ENCODE measurements at regions not wholly inside any gene's neighbourhood (a gene's known extent, or its start where the extent isn't known, plus 50 kb on each side); places are given as distances from the start of the nearest gene placed in this dataset.
"Not testable (repeated sequence)": the region's sequence is repeated elsewhere in the genome, so short reads cannot be mapped to it uniquely, and the experiment has no call there.

DNA sequence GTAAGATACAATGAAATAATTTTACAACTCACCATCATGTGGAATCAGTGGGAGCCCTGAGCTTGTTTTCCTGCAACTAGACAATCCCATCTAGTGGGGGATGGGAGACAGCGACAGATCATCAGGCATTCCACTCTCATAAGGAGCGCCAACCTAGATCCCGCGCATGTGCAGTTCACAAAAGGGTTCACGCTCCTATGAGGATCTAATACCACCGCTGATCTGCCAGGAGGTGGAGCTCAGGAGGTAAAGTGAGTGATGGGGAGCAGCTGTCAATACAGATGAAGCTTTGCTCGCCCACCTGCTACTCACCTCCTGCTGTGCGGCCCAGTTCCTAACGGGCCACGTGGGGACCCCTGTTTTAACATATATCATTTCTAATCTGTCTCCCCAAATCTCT lies 165.7 kb upstream of the MXRA5 start:
- H4K20me1 ChIP-seq (replicated peaks in 1 of 2; ENCODE audit: control insufficient read depth in 1 of 2, insufficient read depth in 2 of 2, low read length in 2 of 2); H4K5ac ChIP-seq (ENCODE audit: insufficient read length, low read depth, low read length); H3K4me2 ChIP-seq (ENCODE audit: insufficient read depth in 1 of 2, low read depth in 2 of 2, low read length in 2 of 2); H2AK5ac ChIP-seq (ENCODE audit: low read depth, low read length); H2BK15ac ChIP-seq (ENCODE audit: low read length); H3K4me3 ChIP-seq (ENCODE audit: extremely low read depth in 1 of 4, insufficient read depth in 2 of 4, low read depth in 3 of 4, low read length in 4 of 4); H3K79me2 ChIP-seq (ENCODE audit: control insufficient read depth in 1 of 2, insufficient read depth in 2 of 2, low read length in 2 of 2); H2BK120ac ChIP-seq (replicated peaks; ENCODE audit: low read depth, low read length); DNase-seq (ENCODE audit: low read depth in 1 of 2, low spot score in 2 of 2); H3K23me2 ChIP-seq (ENCODE audit: low read depth, low read length); FAIRE-seq; H3K4ac ChIP-seq (replicated peaks; ENCODE audit: insufficient read length, low read depth, low read length); H3K23ac ChIP-seq (ENCODE audit: insufficient read length); H3K79me1 ChIP-seq (ENCODE audit: low read depth, low read length); H2BK12ac ChIP-seq (ENCODE audit: low read depth, low read length); H2BK5ac ChIP-seq (ENCODE audit: low read depth, low read length); H3K14ac ChIP-seq (ENCODE audit: insufficient read length); H3K27me3 ChIP-seq (replicated peaks in 1 of 4; ENCODE audit: control insufficient read depth in 3 of 4, extremely low read depth in 1 of 4, insufficient read depth in 3 of 4, low read length in 3 of 4); POLR2A ChIA-PET (ENCODE audit: partially characterized antibody); H2BK20ac ChIP-seq (ENCODE audit: low read length); H3K4me1 ChIP-seq (replicated peaks in 1 of 4; ENCODE audit: control insufficient read depth in 3 of 4, insufficient read depth in 4 of 4, low read length in 3 of 4); H3K27ac ChIP-seq (ENCODE audit: low read depth, low read length); H4K91ac ChIP-seq (replicated peaks; ENCODE audit: insufficient read length, low read length); H3K56ac ChIP-seq (replicated peaks; ENCODE audit: insufficient read length, low read depth, low read length); H3K9me3 ChIP-seq (ENCODE audit: insufficient read depth in 2 of 2, low read depth in 1 of 2, low read length in 1 of 2); H2AFZ ChIP-seq (ENCODE audit: low read length); H3K18ac ChIP-seq (ENCODE audit: extremely low read depth, low read length); H4K8ac ChIP-seq (ENCODE audit: extremely low read depth, insufficient read depth, low read length); H3K9ac ChIP-seq (replicated peaks in 1 of 4; ENCODE audit: extremely low read depth in 1 of 4, low read depth in 3 of 4, low read length in 3 of 4); H3K36me3 ChIP-seq (ENCODE audit: control insufficient read depth in 2 of 4, insufficient read depth in 4 of 4, low read length in 3 of 4): not testable (repeated sequence)
- TF ChIP-seq, protein P1, sequence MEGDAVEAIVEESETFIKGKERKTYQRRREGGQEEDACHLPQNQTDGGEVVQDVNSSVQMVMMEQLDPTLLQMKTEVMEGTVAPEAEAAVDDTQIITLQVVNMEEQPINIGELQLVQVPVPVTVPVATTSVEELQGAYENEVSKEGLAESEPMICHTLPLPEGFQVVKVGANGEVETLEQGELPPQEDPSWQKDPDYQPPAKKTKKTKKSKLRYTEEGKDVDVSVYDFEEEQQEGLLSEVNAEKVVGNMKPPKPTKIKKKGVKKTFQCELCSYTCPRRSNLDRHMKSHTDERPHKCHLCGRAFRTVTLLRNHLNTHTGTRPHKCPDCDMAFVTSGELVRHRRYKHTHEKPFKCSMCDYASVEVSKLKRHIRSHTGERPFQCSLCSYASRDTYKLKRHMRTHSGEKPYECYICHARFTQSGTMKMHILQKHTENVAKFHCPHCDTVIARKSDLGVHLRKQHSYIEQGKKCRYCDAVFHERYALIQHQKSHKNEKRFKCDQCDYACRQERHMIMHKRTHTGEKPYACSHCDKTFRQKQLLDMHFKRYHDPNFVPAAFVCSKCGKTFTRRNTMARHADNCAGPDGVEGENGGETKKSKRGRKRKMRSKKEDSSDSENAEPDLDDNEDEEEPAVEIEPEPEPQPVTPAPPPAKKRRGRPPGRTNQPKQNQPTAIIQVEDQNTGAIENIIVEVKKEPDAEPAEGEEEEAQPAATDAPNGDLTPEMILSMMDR (IDR thresholded peaks at IDR 0.05; ENCODE audit: control extremely low read depth in 1 of 3, insufficient read depth in 1 of 3, low read depth in 1 of 3, low read length in 3 of 3): peak in 2 of 3 experiments; percentile 17 to 46; a peak in 2 of 4 replicates
- peak; percentile 20 to 42; a peak in 3 of 4 replicates for TF ChIP-seq RAD21 (IDR thresholded peaks at IDR 0.05 in 1 of 2, conservative IDR thresholded peaks at IDR 0.05 in 1 of 2; ENCODE audit: low read depth in 2 of 2, low read length in 2 of 2)
- WGBS, 2 experiments (ENCODE audit: extremely low coverage in 1 of 2, insufficient coverage in 1 of 2, insufficient read length in 1 of 2, insufficient replicate concordance in 2 of 2, low coverage in 1 of 2, low lambda C conversion rate in 2 of 2, missing lambda C conversion rate in 1 of 2): 39% methylated on average over 10 of the region's 10 CpGs; no CpG with 5 or more reads in 1 of the 2 experiments
- CTCF ChIA-PET (ENCODE audit: partially characterized antibody): interaction anchor here (0.7 to 1.6 kb wide), 3 partner anchors 20 to 33 kb away, joined by 3 to 4 read pairs (median 3); no protein-coding TSS in a partner anchor

Measured in H1 (cell line).